ENCODE measurements at regions not wholly inside any gene's neighbourhood (a gene's known extent, or its start where the extent isn't known, plus 50 kb on each side); places are given as distances from the start of the nearest gene placed in this dataset.

DNA sequence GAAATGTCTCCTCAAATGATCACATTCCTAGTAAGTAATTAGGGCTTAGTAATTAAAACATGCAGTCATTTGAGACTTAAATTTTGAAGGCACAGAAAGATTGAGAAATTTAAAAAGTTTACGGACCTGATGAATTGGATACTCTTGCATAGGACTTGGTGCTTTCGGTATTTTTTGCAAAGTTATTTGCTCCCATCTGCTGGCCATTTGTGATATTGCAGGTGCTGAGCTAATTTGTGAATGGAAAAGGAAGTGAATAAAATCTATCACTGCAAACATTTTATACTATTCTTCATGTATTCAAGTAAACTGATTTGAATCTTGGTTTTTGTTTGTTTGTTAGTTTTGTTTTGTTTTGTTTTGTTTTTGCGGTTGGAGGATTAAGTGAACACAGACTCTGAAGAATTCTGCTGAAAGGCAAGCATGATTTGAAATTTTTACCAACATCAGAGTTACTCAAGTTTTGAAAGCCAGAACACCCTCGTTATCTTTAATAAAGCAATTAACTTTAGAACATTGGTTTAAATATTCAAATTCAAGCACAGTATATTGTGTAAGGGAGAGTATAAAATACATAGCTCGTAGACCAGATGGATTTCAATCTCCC, 689.5 kb upstream of the RBFOX1 start:
- no peak for TF ChIP-seq ELF4 (CRISPR knock-in tag; IDR thresholded peaks at IDR 0.05; ENCODE audit: borderline replicate concordance)
- no peak for TF ChIP-seq FOXK2 (IDR thresholded peaks at IDR 0.05)
- TF ChIP-seq RNF2 (conservative IDR thresholded peaks at IDR 0.05; ENCODE audit: low read depth): no peak
- TF ChIP-seq CBX2 (IDR thresholded peaks at IDR 0.05; ENCODE audit: low read depth, low read length): no peak
- no peak for TF ChIP-seq CBX2 (CRISPR knock-in tag; IDR thresholded peaks at IDR 0.05; ENCODE audit: low read depth)
- TF ChIP-seq JUND (CRISPR knock-in tag; IDR thresholded peaks at IDR 0.05): no peak
- TF ChIP-seq HMG20A (CRISPR knock-in tag; IDR thresholded peaks at IDR 0.05; ENCODE audit: borderline replicate concordance): no peak

Data from HepG2 (cell line).